Mucosa of descending colon (tissue), 3 donors: ENCODE measurements at regions not wholly inside any gene's neighbourhood (a gene's known extent, or its start where the extent isn't known, plus 50 kb on each side); places are given as distances from the start of the nearest gene placed in this dataset.

Experiments used
- ATAC-seq: fragments of 200-7000 bp; cut with Tn5 transposase; one replicate; pipeline ENCODE4 v1.9.1; 2020; ENCODE audit warnings: mild to moderate bottlenecking, moderate library complexity
- DNase-seq, 3 donors: peaks; one replicate each; pipeline ENCODE4 v3.0.0-alpha.2; 2020
- H3K36me3 ChIP-seq: fragments of 200-600 bp; one replicate; pipeline ENCODE4 v1.8.0; 2021; ENCODE audit warnings: low read depth, mild to moderate bottlenecking
- H3K4me1 ChIP-seq: fragments of 200-600 bp; one replicate; pipeline ENCODE4 v1.8.0; 2021; ENCODE audit warnings: low read depth, mild to moderate bottlenecking
- H3K4me3 ChIP-seq: fragments of 200-600 bp; one replicate; pipeline ENCODE4 v1.8.0; 2021; ENCODE audit warnings: mild to moderate bottlenecking
- H3K9me3 ChIP-seq: fragments of 200-600 bp; one replicate; pipeline ENCODE4 v1.8.0; 2021; ENCODE audit warnings: mild to moderate bottlenecking
- CTCF ChIP-seq: fragments of 200-600 bp; IDR thresholded peaks from one replicate; pipeline ENCODE4 v1.8.0; 2022; ENCODE audit warnings: antibody characterized with exemption, mild to moderate bottlenecking
- intact Hi-C, 2 donors: fragments of 100-400 bp; cut with DNase I in 1 of 2; cut with micrococcal nuclease in 1 of 2; formaldehyde crosslinking; loops; one replicate each; pipeline versions ENCODE4 v1.11.0 to v1.11.1; 2022; cut with DNase I, micrococcal nuclease
- donor health status: DM: no; HTN: no; CAD: no; lungs with moderate emphysema.
- donor health status: DM: no; HTN: no; CAD: no.
- donor health status: DM: no; HTN: yes; CAD: no.

GRCh38 chr2:122236925-122237324 lies 481.5 kb downstream of the TSN start:
- intact Hi-C loops: no loop called here
- DNase-seq (no peak), ATAC-seq (no peak)
- no peaks in the 10 kb centered on the region for H3K4me1 ChIP-seq
- no peaks in the 10 kb centered on the region for H3K9me3 ChIP-seq
- no peak overlapping the region for H3K4me3 ChIP-seq
- no peaks in the 10 kb centered on the region for H3K36me3 ChIP-seq
- TF ChIP-seq CTCF: no peak

- ATAC-seq (no peak), DNase-seq (no peak)
- no peaks in the 10 kb centered on the region for H3K4me1 ChIP-seq
- no peak for TF ChIP-seq CTCF
- intact Hi-C loops: no loop called here
- H3K9me3 ChIP-seq: no peaks in the 10 kb centered on the region
- no peak overlapping the region for H3K4me3 ChIP-seq
- H3K36me3 ChIP-seq: no peaks in the 10 kb centered on the region
These were observed 482.0 kb downstream of the TSN start for GRCh38 chr2:122237450-122237849.

DNA sequence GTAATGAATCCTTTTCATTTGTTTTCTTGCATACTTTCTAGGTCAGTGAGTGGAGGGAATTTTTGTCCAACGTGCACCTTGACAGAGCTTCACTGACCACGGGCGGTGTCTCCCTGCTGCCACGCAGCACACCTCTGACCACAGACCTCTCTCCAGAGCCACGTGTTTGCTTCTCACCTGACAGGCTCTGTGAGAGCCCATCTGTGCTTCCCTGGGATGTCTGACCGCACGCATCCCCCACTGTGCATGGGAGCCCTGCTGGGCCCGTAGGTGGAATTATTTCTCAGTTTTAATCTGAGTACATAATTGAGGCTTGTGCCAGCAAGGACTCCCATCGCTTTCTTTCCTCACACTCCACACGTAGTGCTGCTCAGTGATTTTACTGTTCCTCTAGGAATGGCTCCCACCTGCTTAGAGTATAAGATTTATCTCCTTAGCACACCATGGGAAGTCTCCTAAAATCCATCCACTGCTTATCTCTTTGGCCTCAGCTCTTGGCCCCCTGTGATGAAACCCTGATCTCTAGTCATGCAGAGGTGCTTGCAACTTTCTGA lies 482.6 kb downstream of the TSN start:
- TF ChIP-seq CTCF: no peak
- ATAC-seq (no peak), DNase-seq (no peak)
- H3K9me3 ChIP-seq: no peaks in the 10 kb centered on the region
- H3K36me3 ChIP-seq: no peaks in the 10 kb centered on the region
- no peak overlapping the region for H3K4me3 ChIP-seq
- intact Hi-C loops: no loop called here
- no peaks in the 10 kb centered on the region for H3K4me1 ChIP-seq

DNA sequence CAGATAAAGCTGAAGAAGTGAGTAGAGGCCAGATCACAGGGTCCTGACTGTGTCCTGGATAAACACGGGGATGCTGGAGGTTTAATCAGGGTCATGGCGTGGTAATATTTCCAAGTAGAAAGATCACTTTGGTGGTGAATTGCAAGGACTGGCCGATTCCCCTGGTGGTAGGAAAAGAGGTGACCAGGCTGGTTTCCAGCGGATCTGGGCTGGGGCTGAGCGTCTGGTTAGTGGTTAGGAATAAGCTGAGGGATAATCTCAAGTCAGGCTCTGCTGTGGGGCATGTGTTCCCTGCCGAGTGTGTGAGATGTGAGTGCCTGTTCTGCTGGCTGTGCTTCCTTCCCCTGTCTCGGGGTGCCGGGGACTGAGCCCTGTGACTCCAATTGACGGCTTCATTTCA lies 484.0 kb downstream of the TSN start:
- no peak overlapping the region for H3K4me3 ChIP-seq
- no peak for TF ChIP-seq CTCF
- no peaks in the 10 kb centered on the region for H3K36me3 ChIP-seq
- DNase-seq: no peak
- H3K9me3 ChIP-seq: no peaks in the 10 kb centered on the region
- intact Hi-C loops: no loop called here
- no peak for ATAC-seq
- no peaks in the 10 kb centered on the region for H3K4me1 ChIP-seq

DNA sequence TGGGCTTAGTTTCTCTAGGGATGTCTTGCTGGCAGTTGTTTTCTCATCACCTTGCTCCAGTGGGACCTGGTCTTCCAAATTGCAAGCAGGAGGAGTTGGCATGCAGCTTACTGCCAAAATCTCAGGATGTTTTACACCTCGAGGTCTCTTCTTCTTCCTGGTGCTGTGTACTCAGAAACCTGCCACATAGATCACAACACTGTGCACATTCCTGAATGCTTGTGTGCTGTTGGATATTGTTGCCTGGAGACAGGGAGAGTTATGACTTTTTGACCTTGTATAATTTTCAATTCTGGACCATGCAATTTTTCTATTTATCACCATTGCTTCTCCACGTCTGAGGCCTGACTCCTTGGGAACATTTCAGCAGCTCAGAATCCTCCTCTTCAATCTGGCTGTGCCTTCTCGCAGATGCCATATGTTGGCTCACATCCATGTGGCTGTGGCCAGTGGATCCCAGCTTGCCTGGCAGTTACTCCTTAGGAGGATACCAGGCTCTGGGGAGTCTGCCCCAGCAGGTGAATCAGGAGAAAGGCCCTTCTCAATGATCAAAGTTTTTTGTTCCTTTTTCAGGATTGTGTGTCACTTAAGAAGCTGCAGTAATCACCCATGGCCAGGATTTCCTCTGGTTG lies 489.3 kb downstream of the TSN start:
- no peak overlapping the region for H3K4me3 ChIP-seq
- no peak for DNase-seq
- no peak for TF ChIP-seq CTCF
- no peaks in the 10 kb centered on the region for H3K4me1 ChIP-seq
- intact Hi-C loops: no loop called here
- ATAC-seq: no peak
- no peaks in the 10 kb centered on the region for H3K9me3 ChIP-seq
- no peaks in the 10 kb centered on the region for H3K36me3 ChIP-seq

DNA sequence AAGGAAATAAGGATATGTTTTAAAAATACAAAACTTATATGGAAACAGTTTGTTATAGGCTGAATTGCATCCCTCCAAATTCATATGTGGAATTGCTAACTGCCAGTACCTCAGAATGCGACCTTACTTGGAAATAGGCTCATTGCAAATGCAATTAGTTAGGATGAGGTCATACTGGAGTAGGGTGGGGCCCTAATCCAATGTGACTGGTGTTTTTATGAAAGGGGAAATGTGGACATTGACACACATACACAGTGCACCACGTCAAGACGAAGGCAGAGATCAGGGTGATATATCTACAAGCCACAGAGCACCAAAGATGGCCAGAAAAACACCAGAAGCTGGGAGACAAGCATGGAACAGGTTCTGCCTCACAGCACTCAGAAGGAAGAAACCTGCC lies 494.2 kb downstream of the TSN start:
- no peak for ATAC-seq
- intact Hi-C loops: no loop called here

More for the DNA sequence above, 494.2 kb downstream of the TSN start:
- no peaks in the 10 kb centered on the region for H3K9me3 ChIP-seq
- no peak for TF ChIP-seq CTCF
- no peak for DNase-seq
- H3K36me3 ChIP-seq: no peaks in the 10 kb centered on the region
- H3K4me1 ChIP-seq: no peaks in the 10 kb centered on the region
- no peak overlapping the region for H3K4me3 ChIP-seq
